ENCODE measurements at regions not wholly inside any gene's neighbourhood (a gene's known extent, or its start where the extent isn't known, plus 50 kb on each side); places are given as distances from the start of the nearest gene placed in this dataset.
"Not testable (repeated sequence)": the region's sequence is repeated elsewhere in the genome, so short reads cannot be mapped to it uniquely, and the experiment has no call there.

DNA sequence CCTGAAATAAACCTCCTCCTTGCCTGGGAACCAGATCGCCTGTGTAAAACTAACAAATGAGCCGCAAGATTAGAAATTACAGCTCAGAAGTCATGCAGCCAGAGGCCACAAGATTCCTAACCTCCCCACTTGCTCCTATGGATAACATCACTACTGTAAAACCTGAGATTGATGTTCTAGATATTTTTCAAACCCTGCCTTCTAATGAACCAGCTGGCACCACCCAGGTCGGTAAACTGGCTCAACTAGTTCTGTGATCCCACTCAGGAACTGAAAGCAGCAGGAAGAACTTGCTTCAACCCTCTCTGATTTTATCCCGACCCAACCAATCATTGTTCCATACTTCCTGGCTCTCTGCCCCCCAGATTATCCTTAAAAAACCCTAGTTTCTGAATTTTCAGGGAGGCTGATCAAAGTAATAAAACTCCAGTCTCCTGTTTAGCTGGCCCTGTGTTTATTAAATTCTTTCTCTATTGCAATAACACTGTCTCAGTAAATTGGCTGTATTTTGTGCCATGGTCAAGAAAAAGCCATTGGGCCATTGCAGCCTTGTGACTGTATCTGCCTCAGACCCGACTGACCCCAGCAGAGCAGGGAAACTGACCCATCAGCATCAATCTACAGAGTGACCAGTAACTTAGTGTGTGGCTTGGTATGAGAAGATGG lies 98.9 kb downstream of the RPLP1 start:
- DNase-seq (ENCODE audit: extremely low spot score, insufficient read length, low read depth) (no peak), FAIRE-seq (no peak)

DNA sequence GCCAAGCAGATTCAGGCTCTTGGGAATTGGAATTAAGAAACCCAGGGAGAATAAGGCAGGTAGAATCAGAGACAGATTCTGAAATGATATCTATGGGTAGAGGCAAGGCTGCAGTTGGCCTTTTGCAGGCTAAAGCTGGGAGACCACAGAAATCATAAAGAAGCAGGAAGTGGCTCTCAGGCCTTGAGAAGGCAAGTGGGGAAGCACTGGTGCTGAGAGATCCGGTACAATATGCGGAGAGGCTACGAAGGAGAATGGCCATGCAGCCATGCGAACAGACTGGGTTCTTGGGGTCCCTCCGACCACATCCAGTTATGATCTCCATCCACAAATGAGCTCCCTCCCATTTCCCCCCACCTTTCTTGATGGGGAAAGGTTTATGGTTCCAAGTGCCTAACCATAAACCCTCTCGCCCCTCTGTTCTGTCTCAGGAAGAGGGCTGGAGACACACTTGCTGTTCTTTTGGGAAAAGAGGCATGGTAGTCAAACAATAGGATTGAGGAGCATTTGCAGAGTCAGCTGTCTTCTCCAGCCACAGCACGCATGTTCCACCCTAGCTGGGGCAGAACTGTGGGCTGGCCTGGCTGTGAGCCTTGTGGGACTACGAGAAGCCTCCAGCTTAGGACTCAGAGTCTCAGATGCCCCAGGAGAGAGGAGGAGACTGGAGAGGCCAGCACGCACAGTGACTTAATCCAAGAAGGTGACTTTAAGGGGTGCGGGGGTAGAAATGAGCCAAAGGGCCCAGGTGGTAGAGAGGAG lies 99.6 kb downstream of the RPLP1 start:
- no peak for FAIRE-seq
- DNase-seq (ENCODE audit: extremely low spot score, insufficient read length, low read depth), result no peak

- FAIRE-seq, result no peak
These were observed 101.1 kb downstream of the RPLP1 start for GRCh38 chr15:69553686-69554085.

GRCh38 chr15:69554279-69554961 lies 101.8 kb downstream of the RPLP1 start:
- FAIRE-seq (no peak), DNase-seq (ENCODE audit: extremely low spot score, insufficient read length, low read depth) (no peak)

More at GRCh38 chr15:69553686-69554085, 101.1 kb downstream of the RPLP1 start:
- DNase-seq (ENCODE audit: extremely low spot score, insufficient read length, low read depth), result no peak

DNA sequence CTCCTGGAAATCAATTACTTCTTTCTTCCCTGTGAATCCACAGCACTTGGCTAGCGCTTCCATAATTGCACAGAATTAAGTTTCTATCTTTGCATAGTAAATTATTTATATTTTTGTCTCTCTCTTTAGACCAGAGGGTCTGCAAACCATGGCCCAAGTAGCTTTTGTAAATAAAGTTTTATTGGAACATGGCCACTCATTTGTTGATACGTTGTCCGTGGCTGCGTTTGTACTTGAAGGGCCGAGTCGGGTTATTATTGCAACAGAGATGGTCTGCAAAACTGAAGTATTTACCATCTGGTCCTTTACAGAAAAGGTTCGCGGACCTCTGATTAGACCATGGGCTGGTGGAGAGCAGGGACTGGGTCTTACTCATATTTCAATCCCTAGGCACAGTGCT lies 102.5 kb downstream of the RPLP1 start:
- DNase-seq (ENCODE audit: extremely low spot score, insufficient read length, low read depth) (no peak), FAIRE-seq (no peak)

- DNase-seq (ENCODE audit: extremely low spot score, insufficient read length, low read depth) (no peak), FAIRE-seq (no peak)
These were observed 103.7 kb downstream of the RPLP1 start for GRCh38 chr15:69556344-69556743.

DNA sequence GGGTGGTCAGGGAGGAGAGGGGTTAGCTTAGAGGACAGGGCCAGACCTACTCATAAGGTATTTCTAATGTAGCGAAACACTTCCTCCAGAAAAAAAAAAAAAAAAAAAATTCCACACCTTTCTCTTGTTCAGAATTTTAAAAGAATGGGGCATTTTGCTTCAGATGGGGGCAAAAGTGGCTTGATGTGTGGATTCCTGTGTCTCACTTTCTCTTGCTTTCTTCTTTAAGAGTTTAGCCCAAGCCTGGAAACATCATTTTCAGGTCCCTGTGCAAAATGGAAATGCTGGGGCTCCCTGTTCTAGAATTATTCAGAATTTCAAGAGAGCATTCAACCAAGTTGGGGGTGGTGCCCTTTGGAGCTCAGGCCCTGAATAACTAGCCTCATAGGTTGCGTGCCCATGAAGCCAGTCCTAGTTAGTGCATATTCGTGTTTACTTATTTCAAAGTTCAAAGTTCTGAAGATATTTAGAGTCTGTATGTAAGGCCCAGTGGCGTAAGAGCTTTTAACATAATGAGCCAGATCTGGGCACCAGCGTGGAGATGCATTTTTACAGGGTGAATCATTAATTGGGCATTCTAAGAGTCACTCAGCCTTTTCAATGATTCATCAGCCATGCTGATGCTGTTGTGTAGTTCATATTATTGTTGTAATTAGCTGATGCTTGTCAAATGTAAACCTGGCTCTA lies 104.5 kb downstream of the RPLP1 start:
- FAIRE-seq (no peak), DNase-seq (ENCODE audit: extremely low spot score, insufficient read length, low read depth) (no peak)

- DNase-seq (ENCODE audit: extremely low spot score, insufficient read length, low read depth), result no peak
- FAIRE-seq, result no peak
These were observed 105.2 kb downstream of the RPLP1 start for GRCh38 chr15:69557707-69558409.

DNA sequence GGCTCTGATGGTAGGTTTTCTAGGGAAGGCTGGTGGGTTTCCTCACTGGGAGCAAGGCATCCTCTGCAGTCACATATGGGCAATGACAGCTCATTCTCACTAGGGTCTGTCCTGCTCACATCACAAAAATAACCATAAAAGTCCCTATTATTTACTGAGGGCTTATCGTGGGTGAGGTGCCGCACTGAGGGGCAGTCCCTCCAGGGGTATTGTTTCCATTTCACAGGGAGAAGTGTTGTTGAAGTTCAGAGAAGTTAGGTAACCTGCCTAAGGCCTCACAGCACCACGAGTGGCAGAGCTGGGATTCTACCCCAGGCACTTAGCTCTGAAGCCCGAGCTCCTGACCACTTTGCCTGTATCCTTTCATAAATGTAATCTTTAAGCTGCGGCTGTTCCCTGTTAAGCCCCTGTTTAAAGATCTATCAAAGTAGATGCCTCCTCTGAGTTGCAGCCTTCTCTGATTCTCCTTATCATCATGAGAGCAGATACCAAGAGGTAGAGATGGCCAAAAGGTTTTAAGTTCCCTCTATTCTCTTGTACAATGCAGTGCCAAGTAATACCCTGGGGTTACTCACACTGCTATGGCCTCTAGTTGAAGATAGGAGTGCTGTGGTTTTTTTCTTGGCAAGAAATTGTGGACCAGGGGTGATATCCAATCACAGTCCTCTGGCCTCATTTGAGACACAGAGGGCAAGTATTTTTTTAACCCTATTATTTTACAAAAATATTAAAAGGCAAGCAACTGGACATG lies 107.0 kb downstream of the RPLP1 start:
- no peak for DNase-seq (ENCODE audit: extremely low spot score, insufficient read length, low read depth)
- no peak for FAIRE-seq

GRCh38 chr15:69561071-69561784 lies 108.6 kb downstream of the RPLP1 start:
- DNase-seq (ENCODE audit: extremely low spot score, insufficient read length, low read depth), result no peak
- no peak for FAIRE-seq

DNA sequence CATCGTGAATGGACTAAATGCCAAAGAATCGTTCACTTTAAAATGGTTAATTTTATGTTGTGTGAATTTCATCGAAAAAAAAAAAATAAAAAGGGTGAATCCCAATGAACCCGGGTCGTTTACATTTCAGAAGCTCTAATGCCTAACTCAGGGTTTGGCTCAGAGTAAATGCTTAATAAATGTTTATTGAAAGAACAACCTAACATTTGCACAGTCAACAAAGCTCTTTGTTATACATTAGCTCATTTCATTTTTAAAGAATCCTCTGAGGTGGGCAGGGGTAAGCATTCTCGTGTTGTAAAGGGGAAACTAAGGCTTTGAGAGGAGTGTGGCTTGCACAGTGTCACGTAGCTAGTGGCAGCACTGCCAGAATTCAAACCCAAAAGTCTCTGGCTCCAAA lies 109.5 kb downstream of the RPLP1 start:
- DNase-seq (ENCODE audit: extremely low spot score, insufficient read length, low read depth) (no peak), FAIRE-seq (no peak)

DNA sequence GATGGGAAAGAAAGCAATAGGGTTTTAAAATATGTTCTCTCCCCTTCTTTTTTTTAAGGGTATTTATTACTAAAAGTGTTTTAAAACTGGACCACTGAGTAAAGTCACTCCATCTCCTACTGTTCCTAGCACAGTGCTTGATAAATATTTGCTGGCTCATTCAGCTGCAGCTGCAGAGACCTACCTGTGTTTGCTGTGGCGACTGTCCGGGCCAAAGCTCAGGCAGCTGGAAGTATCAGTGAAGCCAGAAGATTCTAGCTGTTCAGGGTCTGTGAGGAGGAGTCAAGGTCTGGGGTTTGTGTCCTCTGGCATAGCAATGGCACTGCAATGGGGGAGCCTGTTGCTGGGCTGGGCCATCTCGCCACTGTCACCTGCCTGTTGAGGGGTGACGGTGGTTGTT lies 109.9 kb downstream of the RPLP1 start:
- DNase-seq (ENCODE audit: extremely low spot score, insufficient read length, low read depth) (no peak), FAIRE-seq (no peak)

DNA sequence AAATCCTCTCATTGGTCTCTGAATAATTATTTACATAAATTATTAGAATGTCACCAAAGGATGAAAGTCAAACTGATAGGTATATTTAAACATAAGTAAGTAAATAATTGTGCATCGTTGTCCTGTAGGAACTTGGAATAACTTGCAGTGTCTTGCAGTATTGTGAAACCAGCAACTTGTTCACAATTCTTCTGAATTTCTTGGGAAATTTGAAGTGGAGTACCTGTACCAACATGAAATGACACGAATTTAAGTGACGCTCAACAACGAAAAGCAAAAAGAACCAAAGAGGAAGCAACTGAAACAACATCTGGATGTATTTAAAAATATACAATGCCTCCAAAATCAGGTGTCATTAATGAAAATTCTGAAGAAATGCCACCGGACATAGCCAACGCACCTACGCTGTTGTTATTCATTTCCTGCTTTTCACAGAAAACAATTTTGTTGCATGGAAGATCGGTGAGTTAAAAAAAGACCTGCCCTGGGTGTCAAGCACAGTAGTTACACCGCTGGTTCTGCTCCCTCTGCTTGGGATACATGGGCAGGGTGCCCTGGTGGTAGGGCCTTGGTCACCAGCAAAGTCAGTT lies 112.5 kb downstream of the RPLP1 start:
- FAIRE-seq (no peak), DNase-seq (ENCODE audit: extremely low spot score, insufficient read length, low read depth) (no peak)

DNA sequence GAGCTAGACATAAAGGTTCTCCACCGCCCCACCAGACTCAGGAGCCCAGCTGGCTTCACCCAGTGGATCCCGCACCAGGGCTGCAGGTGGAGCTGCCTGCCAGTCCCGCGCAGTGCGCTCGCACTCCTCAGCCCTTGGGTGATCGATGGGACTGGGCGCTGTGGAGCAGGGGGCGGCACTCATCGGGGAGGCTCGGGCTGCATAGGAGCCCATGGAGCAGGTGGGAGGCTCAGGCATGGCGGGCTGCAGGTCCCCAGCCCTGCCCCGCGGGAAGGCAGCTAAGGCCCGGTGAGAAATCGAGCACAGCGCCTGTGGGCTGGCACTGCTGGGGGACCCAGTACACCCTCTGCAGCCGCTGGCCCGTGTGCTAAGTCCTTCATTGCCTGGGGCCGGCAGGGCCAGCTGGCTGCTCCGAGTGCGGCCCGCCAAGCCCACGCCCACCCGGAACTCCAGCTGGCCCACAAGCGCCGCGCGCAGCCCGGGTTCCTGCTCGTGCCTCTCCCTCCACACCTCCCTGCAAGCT lies 114.7 kb downstream of the RPLP1 start:
- not testable (repeated sequence) for DNase-seq (ENCODE audit: extremely low spot score, insufficient read length, low read depth); FAIRE-seq

- DNase-seq (ENCODE audit: extremely low spot score, insufficient read length, low read depth), result no peak
- no peak for FAIRE-seq
These were observed 115.8 kb downstream of the RPLP1 start for GRCh38 chr15:69568173-69569009.

DNA sequence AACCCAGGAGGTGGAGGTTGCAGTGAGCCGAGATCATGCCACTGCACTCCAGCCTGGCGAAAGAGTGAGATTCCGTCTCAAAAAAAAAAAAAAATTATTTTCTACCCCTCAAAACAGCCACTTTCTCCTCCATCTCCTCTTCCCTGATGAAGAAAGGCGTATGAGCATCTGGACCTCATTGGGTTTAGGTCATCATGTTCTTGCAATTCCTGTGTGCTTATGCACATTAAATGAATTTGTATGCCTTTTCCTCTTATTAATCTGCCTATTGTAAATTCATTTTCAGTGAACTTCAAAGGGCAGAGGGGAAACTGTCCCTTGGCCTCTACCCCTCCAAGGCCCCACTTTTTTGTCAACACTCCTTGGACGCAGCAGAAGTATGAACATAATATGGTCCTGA lies 117.8 kb downstream of the RPLP1 start:
- DNase-seq (ENCODE audit: extremely low spot score, insufficient read length, low read depth) (no peak), FAIRE-seq (no peak)

- DNase-seq (ENCODE audit: extremely low spot score, insufficient read length, low read depth) (no peak), FAIRE-seq (no peak)
These were observed 118.4 kb downstream of the RPLP1 start for GRCh38 chr15:69570997-69571396.
